WTC11 (cell line): ENCODE measurements at regions not wholly inside any gene's neighbourhood (a gene's known extent, or its start where the extent isn't known, plus 50 kb on each side); places are given as distances from the start of the nearest gene placed in this dataset.
"Not testable (repeated sequence)": the region's sequence is repeated elsewhere in the genome, so short reads cannot be mapped to it uniquely, and the experiment has no call there.

ENCODE experiments used
- ATAC-seq: fragments of 200-7000 bp; cut with Tn5 transposase; 2 replicates; pipeline ENCODE4 v1.10.0; 2021; ENCODE audit warnings: mild to moderate bottlenecking, moderate library complexity
- CTCF ChIA-PET: fragments of 300-600 bp; sonication (Branson Sonifier 250); formaldehyde crosslinking; loops from one replicate; lab custom pipeline; 2021; ENCODE audit warnings: antibody characterized with exemption; lab: Charles Lee
- POLR2A ChIA-PET: fragments of 350-600 bp; sonication (Branson Sonifier 250); formaldehyde crosslinking; loops from one replicate; lab custom pipeline; 2021; ENCODE audit warnings: antibody characterized with exemption; lab: Charles Lee
- DNase-seq: peaks from one replicate; pipeline ENCODE4 v3.0.0; 2021; ENCODE audit warnings: low spot score
- H3K27ac Mint-ChIP-seq: 2 replicates; pipeline ENCODE4 v1.8.0; 2021; ENCODE audit warnings: mixed read lengths
- H3K27me3 Mint-ChIP-seq: 2 replicates; pipeline ENCODE4 v1.8.0; 2021; ENCODE audit warnings: low read depth, mild to moderate bottlenecking, moderate library complexity, mixed read lengths
- H3K36me3 Mint-ChIP-seq: 2 replicates; pipeline ENCODE4 v1.8.0; 2021; ENCODE audit warnings: mixed read lengths
- H3K4me1 Mint-ChIP-seq: 2 replicates; pipeline ENCODE4 v1.8.0; 2022; ENCODE audit warnings: mixed read lengths
- H3K4me3 Mint-ChIP-seq: 2 replicates; pipeline ENCODE4 v1.8.0; 2021; ENCODE audit warnings: mild to moderate bottlenecking, moderate library complexity, mixed read lengths
- H3K9me3 Mint-ChIP-seq: 2 replicates; pipeline ENCODE4 v1.8.0; 2021; ENCODE audit warnings: mixed read lengths
- CBFB ChIP-seq: sonication (generic); formaldehyde crosslinking; IDR thresholded peaks from 2 replicates; pipeline ENCODE4 v1.8.1; 2022; ENCODE audit warnings: mild to moderate bottlenecking, low read depth, missing genetic modification reagents
- CREM ChIP-seq: sonication (generic); formaldehyde crosslinking; IDR thresholded peaks from 2 replicates; pipeline ENCODE4 v1.8.1; 2022; ENCODE audit warnings: mild to moderate bottlenecking, missing genetic modification reagents, moderate library complexity
- NFE2L1 ChIP-seq: sonication (generic); formaldehyde crosslinking; IDR thresholded peaks from 2 replicates; pipeline ENCODE4 v1.8.1; 2023; ENCODE audit warnings: missing genetic modification reagents
- ZNF232 ChIP-seq: sonication (generic); formaldehyde crosslinking; IDR thresholded peaks from 2 replicates; pipeline ENCODE4 v1.8.0; 2022; ENCODE audit warnings: mild to moderate bottlenecking, missing genetic modification reagents
- TF ChIP-seq, protein P1 (sequence below): fragments of 250-450 bp; sonication (Bioruptor Pico); IDR thresholded peaks from 2 replicates; pipeline ENCODE4 v1.9.0; 2021; ENCODE audit warnings: mild to moderate bottlenecking
- TF ChIP-seq, protein P2 (sequence below): sonication (generic); formaldehyde crosslinking; IDR thresholded peaks from 2 replicates; pipeline ENCODE4 v1.8.0; 2022; ENCODE audit warnings: mild to moderate bottlenecking, missing genetic modification reagents
- TF ChIP-seq, protein P3 (sequence below): sonication (generic); formaldehyde crosslinking; IDR thresholded peaks from 2 replicates; pipeline ENCODE4 v1.8.1; 2022; ENCODE audit warnings: mild to moderate bottlenecking, moderate library complexity, missing genetic modification reagents
- TF ChIP-seq, protein P4 (sequence below): sonication (generic); formaldehyde crosslinking; IDR thresholded peaks from 2 replicates; pipeline ENCODE4 v1.8.1; 2022; ENCODE audit warnings: mild to moderate bottlenecking, missing genetic modification reagents, moderate library complexity, borderline replicate concordance
- TF ChIP-seq, protein P5 (sequence below): sonication (generic); formaldehyde crosslinking; IDR thresholded peaks from 2 replicates; pipeline ENCODE4 v1.8.0; 2022; ENCODE audit warnings: mild to moderate bottlenecking, missing genetic modification reagents
- TF ChIP-seq, protein P6 (sequence below): sonication (generic); formaldehyde crosslinking; IDR thresholded peaks from 2 replicates; pipeline ENCODE4 v1.8.1; 2023; ENCODE audit warnings: mild to moderate bottlenecking, missing genetic modification reagents, borderline replicate concordance
- TF ChIP-seq, protein P7 (sequence below): fragments of 250-450 bp; sonication (Bioruptor Pico); IDR thresholded peaks from 2 replicates; pipeline ENCODE4 v1.9.0; 2021; ENCODE audit warnings: moderate library complexity, mild to moderate bottlenecking, inconsistent platforms, borderline replicate concordance
- TF ChIP-seq, protein P8 (sequence below): sonication (generic); formaldehyde crosslinking; IDR thresholded peaks from 2 replicates; pipeline ENCODE4 v1.8.0; 2023; ENCODE audit warnings: missing genetic modification reagents

DNA sequence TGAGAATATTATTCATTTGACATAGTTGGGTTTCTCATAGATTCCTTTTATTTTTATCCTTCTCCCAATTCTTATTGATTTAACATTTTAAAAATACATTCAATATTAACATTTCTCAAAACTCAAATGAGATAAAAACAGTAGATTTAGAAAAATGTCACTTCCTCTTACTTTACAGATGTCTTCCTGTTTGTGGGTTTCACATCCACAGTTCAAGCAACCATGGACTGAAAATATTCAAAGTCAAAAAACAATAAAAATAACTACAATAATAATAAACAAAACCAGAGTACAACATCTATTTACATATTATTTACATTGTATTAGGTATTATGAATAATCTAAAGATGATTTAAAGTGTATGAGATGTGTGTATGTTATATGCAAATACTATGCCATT, 111.3 kb upstream of the SLC16A7 start:
- H3K9me3 Mint-ChIP-seq, result peaks cover 17% of the 10 kb centered on the region
- TF ChIP-seq, protein P1, sequence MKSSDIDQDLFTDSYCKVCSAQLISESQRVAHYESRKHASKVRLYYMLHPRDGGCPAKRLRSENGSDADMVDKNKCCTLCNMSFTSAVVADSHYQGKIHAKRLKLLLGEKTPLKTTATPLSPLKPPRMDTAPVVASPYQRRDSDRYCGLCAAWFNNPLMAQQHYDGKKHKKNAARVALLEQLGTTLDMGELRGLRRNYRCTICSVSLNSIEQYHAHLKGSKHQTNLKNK (CRISPR knock-in tag), result no peak
- TF ChIP-seq, protein P2, sequence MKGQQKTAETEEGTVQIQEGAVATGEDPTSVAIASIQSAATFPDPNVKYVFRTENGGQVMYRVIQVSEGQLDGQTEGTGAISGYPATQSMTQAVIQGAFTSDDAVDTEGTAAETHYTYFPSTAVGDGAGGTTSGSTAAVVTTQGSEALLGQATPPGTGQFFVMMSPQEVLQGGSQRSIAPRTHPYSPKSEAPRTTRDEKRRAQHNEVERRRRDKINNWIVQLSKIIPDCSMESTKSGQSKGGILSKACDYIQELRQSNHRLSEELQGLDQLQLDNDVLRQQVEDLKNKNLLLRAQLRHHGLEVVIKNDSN, result no peak
- TF ChIP-seq, protein P3, sequence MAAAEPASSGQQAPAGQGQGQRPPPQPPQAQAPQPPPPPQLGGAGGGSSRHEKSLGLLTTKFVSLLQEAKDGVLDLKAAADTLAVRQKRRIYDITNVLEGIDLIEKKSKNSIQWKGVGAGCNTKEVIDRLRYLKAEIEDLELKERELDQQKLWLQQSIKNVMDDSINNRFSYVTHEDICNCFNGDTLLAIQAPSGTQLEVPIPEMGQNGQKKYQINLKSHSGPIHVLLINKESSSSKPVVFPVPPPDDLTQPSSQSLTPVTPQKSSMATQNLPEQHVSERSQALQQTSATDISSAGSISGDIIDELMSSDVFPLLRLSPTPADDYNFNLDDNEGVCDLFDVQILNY (CRISPR knock-in tag), result no peak
- ATAC-seq (no peak), DNase-seq (no peak)
- POLR2A ChIA-PET, result no interaction called here
- peaks cover 6% of the 10 kb centered on the region; the same call in 1 of the 2 replicates for H3K36me3 Mint-ChIP-seq
- no peak overlapping the region for H3K27ac Mint-ChIP-seq
- CTCF ChIA-PET, result no interaction called here
- no peak overlapping the region for H3K4me3 Mint-ChIP-seq
- H3K4me1 Mint-ChIP-seq, result no peaks in the 10 kb centered on the region
- H3K27me3 Mint-ChIP-seq, result no peaks in the 10 kb centered on the region

DNA sequence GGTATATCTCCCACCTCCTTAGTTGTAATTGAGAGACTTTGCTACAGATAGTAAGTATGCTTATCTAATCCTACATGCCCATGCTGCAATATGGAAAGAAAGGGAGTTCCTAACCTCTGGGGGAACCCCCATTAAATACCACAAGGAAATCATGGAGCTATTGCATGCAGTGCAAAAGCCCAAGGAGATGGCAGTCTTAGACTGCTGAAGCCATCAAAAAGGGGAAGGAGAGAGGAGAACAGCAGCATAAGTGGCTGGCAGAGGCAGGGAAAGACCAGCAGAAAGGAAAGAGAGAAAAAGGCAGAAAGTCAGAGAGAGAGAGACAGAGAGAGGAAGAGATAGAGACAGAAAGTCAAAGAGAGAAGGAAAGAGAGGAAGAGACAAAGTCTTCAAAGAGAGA, 121.6 kb upstream of the SLC16A7 start:
- H3K4me3 Mint-ChIP-seq, DNase-seq, H3K27me3 Mint-ChIP-seq, H3K4me1 Mint-ChIP-seq, CTCF ChIA-PET, POLR2A ChIA-PET, H3K27ac Mint-ChIP-seq, ATAC-seq: not testable (repeated sequence)
- peaks cover 12% of the 10 kb centered on the region for H3K36me3 Mint-ChIP-seq
- H3K9me3 Mint-ChIP-seq, result peaks cover 51% of the 10 kb centered on the region

DNA sequence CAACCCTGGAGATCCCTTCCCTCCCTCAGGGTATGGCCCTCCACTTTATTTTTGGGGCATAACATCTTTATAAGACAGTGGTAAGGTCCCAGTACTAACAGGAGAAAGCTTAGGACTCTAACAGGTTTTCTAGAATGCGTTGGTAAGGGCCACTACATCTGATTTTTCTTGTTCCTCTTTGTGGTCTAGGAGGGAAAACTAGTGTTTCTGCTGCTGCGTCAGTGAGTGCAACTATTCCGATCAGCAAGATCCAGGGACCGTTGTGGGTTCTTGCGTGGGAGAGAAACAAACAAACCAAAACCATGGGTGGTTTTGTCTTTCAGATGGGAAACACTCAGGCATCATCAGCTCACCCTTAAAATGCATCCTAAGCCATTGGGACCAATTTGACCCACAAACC, 123.6 kb upstream of the SLC16A7 start:
- H3K36me3 Mint-ChIP-seq, result peaks cover 12% of the 10 kb centered on the region
- H3K27me3 Mint-ChIP-seq, result no peaks in the 10 kb centered on the region; the same call in 1 of the 2 replicates
- CTCF ChIA-PET, result no interaction called here
- H3K4me3 Mint-ChIP-seq, result no peak overlapping the region
- no peak for DNase-seq
- H3K4me1 Mint-ChIP-seq, result peaks cover 3% of the 10 kb centered on the region; the same call in 1 of the 2 replicates
- TF ChIP-seq, protein P3 (CRISPR knock-in tag), result no peak
- TF ChIP-seq ZNF232 (CRISPR knock-in tag), result no peak
- TF ChIP-seq, protein P4, sequence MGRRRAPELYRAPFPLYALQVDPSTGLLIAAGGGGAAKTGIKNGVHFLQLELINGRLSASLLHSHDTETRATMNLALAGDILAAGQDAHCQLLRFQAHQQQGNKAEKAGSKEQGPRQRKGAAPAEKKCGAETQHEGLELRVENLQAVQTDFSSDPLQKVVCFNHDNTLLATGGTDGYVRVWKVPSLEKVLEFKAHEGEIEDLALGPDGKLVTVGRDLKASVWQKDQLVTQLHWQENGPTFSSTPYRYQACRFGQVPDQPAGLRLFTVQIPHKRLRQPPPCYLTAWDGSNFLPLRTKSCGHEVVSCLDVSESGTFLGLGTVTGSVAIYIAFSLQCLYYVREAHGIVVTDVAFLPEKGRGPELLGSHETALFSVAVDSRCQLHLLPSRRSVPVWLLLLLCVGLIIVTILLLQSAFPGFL (CRISPR knock-in tag), result no peak
- no peak for TF ChIP-seq CREM (CRISPR knock-in tag)
- no peak for TF ChIP-seq NFE2L1 (CRISPR knock-in tag)
- TF ChIP-seq, protein P5, sequence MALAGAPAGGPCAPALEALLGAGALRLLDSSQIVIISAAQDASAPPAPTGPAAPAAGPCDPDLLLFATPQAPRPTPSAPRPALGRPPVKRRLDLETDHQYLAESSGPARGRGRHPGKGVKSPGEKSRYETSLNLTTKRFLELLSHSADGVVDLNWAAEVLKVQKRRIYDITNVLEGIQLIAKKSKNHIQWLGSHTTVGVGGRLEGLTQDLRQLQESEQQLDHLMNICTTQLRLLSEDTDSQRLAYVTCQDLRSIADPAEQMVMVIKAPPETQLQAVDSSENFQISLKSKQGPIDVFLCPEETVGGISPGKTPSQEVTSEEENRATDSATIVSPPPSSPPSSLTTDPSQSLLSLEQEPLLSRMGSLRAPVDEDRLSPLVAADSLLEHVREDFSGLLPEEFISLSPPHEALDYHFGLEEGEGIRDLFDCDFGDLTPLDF (CRISPR knock-in tag), result no peak
- TF ChIP-seq, protein P6, sequence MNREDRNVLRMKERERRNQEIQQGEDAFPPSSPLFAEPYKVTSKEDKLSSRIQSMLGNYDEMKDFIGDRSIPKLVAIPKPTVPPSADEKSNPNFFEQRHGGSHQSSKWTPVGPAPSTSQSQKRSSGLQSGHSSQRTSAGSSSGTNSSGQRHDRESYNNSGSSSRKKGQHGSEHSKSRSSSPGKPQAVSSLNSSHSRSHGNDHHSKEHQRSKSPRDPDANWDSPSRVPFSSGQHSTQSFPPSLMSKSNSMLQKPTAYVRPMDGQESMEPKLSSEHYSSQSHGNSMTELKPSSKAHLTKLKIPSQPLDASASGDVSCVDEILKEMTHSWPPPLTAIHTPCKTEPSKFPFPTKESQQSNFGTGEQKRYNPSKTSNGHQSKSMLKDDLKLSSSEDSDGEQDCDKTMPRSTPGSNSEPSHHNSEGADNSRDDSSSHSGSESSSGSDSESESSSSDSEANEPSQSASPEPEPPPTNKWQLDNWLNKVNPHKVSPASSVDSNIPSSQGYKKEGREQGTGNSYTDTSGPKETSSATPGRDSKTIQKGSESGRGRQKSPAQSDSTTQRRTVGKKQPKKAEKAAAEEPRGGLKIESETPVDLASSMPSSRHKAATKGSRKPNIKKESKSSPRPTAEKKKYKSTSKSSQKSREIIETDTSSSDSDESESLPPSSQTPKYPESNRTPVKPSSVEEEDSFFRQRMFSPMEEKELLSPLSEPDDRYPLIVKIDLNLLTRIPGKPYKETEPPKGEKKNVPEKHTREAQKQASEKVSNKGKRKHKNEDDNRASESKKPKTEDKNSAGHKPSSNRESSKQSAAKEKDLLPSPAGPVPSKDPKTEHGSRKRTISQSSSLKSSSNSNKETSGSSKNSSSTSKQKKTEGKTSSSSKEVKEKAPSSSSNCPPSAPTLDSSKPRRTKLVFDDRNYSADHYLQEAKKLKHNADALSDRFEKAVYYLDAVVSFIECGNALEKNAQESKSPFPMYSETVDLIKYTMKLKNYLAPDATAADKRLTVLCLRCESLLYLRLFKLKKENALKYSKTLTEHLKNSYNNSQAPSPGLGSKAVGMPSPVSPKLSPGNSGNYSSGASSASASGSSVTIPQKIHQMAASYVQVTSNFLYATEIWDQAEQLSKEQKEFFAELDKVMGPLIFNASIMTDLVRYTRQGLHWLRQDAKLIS (CRISPR knock-in tag), result no peak
- no peak for TF ChIP-seq CBFB (CRISPR knock-in tag)
- TF ChIP-seq, protein P7, sequence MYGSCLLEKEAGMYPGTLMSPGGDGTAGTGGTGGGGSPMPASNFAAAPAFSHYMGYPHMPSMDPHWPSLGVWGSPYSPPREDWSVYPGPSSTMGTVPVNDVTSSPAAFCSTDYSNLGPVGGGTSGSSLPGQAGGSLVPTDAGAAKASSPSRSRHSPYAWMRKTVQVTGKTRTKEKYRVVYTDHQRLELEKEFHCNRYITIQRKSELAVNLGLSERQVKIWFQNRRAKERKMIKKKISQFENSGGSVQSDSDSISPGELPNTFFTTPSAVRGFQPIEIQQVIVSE (CRISPR knock-in tag), result no peak
- TF ChIP-seq, protein P8, sequence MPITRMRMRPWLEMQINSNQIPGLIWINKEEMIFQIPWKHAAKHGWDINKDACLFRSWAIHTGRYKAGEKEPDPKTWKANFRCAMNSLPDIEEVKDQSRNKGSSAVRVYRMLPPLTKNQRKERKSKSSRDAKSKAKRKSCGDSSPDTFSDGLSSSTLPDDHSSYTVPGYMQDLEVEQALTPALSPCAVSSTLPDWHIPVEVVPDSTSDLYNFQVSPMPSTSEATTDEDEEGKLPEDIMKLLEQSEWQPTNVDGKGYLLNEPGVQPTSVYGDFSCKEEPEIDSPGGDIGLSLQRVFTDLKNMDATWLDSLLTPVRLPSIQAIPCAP (CRISPR knock-in tag), result no peak
- TF ChIP-seq, all 79 proteins: peak for 0
- peaks cover 56% of the 10 kb centered on the region for H3K9me3 Mint-ChIP-seq
- H3K27ac Mint-ChIP-seq, result no peak overlapping the region
- POLR2A ChIA-PET, result interaction anchor here (0.6 kb wide), 1 partner anchor 73 kb away, joined by 3 read pairs; no protein-coding TSS in a partner anchor
- ATAC-seq, result no peak
